ENCODE measurements at regions not wholly inside any gene's neighbourhood (a gene's known extent, or its start where the extent isn't known, plus 50 kb on each side); places are given as distances from the start of the nearest gene placed in this dataset.

DNA sequence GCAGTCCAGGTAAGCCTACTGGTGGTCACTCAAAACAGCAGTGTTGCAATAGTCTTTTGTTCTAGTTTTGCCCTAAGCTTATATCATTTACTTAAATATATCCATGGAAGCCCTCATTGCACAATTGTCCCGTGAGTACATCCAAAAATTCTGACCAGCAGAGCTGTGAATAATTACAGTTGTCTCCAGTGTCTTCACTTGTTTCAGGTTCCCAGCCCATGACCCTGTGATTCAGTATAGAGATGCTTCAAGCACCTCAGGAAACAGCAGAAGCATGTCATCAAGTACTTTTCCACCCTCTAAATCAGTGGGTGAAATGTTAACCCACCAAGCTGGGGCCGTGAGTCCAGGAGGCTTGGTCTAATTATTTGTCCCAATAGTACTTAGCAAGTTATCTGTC, 214.9 kb upstream of the RPS6KA3 start:
- Histone ChIP-seq H3K79me2 (ENCODE audit: insufficient read depth) (no peaks in the 10 kb centered on the region), H3K9me3 (no peaks in the 10 kb centered on the region), H3K9me2 (no peaks in the 10 kb centered on the region), H3F3A (replicated peaks; ENCODE audit: insufficient read depth) (no peaks in the 10 kb centered on the region), H3K27me3 (ENCODE audit: insufficient read depth) (no peaks in the 10 kb centered on the region), H3K9ac (no peak overlapping the region), H3K4me3 (ENCODE audit: low read depth in 2 of 2, low read length in 1 of 2) (no peak overlapping the region), H3K4me1 (ENCODE audit: control insufficient read depth in 1 of 2, insufficient read depth in 2 of 2, low read depth in 1 of 2, low read length in 1 of 2) (no peaks in the 10 kb centered on the region), H3K36me3 (replicated peaks in 1 of 2; ENCODE audit: control insufficient read depth in 1 of 2, insufficient read depth in 2 of 2, low read length in 1 of 2) (no peaks in the 10 kb centered on the region), H4K20me1 (ENCODE audit: insufficient read depth) (no peaks in the 10 kb centered on the region), H2AFZ (ENCODE audit: low read depth) (no peak overlapping the region), H3K27ac (ENCODE audit: low read depth in 2 of 2, low read length in 1 of 2) (no peak overlapping the region), H3K4me2 (no peak overlapping the region)
- ChIA-PET POLR2A (no interaction called here), CTCF (interaction anchor here (0.6 to 1.7 kb wide), 2 partner anchors 10 to 1612 kb away, joined by 3 to 4 read pairs; no protein-coding TSS in a partner anchor)
- DNase-seq = no peak
- TF ChIP-seq POLR2AphosphoS5 (IDR thresholded peaks at IDR 0.05; ENCODE audit: low read depth, low read length) = no peak
- TF ChIP-seq, protein P1, sequence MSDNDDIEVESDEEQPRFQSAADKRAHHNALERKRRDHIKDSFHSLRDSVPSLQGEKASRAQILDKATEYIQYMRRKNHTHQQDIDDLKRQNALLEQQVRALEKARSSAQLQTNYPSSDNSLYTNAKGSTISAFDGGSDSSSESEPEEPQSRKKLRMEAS (IDR thresholded peaks at IDR 0.05; ENCODE audit: low read depth) = no peak
- no peak for TF ChIP-seq NRF1 (IDR thresholded peaks at IDR 0.05; ENCODE audit: low read depth, low read length)
- no peak for TF ChIP-seq RCOR1 (IDR thresholded peaks at IDR 0.05; ENCODE audit: low read length)
- TF ChIP-seq RXRA (IDR thresholded peaks at IDR 0.05; ENCODE audit: borderline replicate concordance, low read depth) = no peak
- no peak for TF ChIP-seq JUND (IDR thresholded peaks at IDR 0.05)
- TF ChIP-seq SIN3A (IDR thresholded peaks at IDR 0.05; ENCODE audit: borderline replicate concordance, low read depth, low read length) = no peak
- TF ChIP-seq NFIC (IDR thresholded peaks at IDR 0.05; ENCODE audit: borderline replicate concordance) = no peak
- TF ChIP-seq, protein P2, sequence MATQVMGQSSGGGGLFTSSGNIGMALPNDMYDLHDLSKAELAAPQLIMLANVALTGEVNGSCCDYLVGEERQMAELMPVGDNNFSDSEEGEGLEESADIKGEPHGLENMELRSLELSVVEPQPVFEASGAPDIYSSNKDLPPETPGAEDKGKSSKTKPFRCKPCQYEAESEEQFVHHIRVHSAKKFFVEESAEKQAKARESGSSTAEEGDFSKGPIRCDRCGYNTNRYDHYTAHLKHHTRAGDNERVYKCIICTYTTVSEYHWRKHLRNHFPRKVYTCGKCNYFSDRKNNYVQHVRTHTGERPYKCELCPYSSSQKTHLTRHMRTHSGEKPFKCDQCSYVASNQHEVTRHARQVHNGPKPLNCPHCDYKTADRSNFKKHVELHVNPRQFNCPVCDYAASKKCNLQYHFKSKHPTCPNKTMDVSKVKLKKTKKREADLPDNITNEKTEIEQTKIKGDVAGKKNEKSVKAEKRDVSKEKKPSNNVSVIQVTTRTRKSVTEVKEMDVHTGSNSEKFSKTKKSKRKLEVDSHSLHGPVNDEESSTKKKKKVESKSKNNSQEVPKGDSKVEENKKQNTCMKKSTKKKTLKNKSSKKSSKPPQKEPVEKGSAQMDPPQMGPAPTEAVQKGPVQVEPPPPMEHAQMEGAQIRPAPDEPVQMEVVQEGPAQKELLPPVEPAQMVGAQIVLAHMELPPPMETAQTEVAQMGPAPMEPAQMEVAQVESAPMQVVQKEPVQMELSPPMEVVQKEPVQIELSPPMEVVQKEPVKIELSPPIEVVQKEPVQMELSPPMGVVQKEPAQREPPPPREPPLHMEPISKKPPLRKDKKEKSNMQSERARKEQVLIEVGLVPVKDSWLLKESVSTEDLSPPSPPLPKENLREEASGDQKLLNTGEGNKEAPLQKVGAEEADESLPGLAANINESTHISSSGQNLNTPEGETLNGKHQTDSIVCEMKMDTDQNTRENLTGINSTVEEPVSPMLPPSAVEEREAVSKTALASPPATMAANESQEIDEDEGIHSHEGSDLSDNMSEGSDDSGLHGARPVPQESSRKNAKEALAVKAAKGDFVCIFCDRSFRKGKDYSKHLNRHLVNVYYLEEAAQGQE (IDR thresholded peaks at IDR 0.05; ENCODE audit: low read depth, low read length) = no peak
- WGBS (ENCODE audit: low lambda C conversion rate) = 42% methylated on average over 2 of the region's 2 CpGs

DNA sequence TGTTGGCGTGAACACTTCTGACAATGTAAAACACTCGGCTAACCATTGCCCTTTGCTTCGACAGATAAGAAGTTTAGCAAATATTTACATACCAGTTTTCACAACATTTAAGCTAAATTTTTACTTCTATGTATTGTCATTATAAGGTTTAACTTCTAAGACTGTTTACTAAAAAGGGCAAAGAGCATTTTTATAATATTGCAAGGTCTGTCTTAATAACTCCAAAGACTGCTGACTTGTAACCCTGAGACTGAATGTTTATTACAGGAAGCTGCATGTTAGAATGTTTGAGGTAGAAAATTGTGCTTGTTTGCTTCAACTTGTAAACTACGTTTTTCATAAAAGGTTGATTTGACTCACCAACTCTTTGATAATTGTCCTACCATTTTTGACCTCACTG, 213.2 kb upstream of the RPS6KA3 start:
- Histone ChIP-seq H3K27ac (ENCODE audit: low read depth in 2 of 2, low read length in 1 of 2) (no peak overlapping the region), H3F3A (replicated peaks; ENCODE audit: insufficient read depth) (no peaks in the 10 kb centered on the region), H3K9ac (no peak overlapping the region), H3K4me1 (ENCODE audit: control insufficient read depth in 1 of 2, insufficient read depth in 2 of 2, low read depth in 1 of 2, low read length in 1 of 2) (no peaks in the 10 kb centered on the region), H4K20me1 (ENCODE audit: insufficient read depth) (no peaks in the 10 kb centered on the region), H3K4me3 (ENCODE audit: low read depth in 2 of 2, low read length in 1 of 2) (no peak overlapping the region), H3K27me3 (ENCODE audit: insufficient read depth) (no peaks in the 10 kb centered on the region), H3K4me2 (no peak overlapping the region), H3K9me3 (no peaks in the 10 kb centered on the region), H3K36me3 (replicated peaks in 1 of 2; ENCODE audit: control insufficient read depth in 1 of 2, insufficient read depth in 2 of 2, low read length in 1 of 2) (no peaks in the 10 kb centered on the region), H3K9me2 (no peaks in the 10 kb centered on the region), H3K79me2 (ENCODE audit: insufficient read depth) (no peaks in the 10 kb centered on the region), H2AFZ (ENCODE audit: low read depth) (no peak overlapping the region)
- 40% methylated on average over 4 of the region's 4 CpGs for WGBS (ENCODE audit: low lambda C conversion rate)
- TF ChIP-seq, protein P1 (IDR thresholded peaks at IDR 0.05; ENCODE audit: low read depth) = no peak
- TF ChIP-seq FOXM1 (IDR thresholded peaks at IDR 0.05; ENCODE audit: low read depth) (no peak), TAF1 (IDR thresholded peaks at IDR 0.05; ENCODE audit: borderline replicate concordance, low read depth, low read length) (no peak), GABPA (IDR thresholded peaks at IDR 0.05; ENCODE audit: low read depth) (no peak), RCOR1 (IDR thresholded peaks at IDR 0.05; ENCODE audit: low read length) (no peak), GATA2 (CRISPR knock-in tag; IDR thresholded peaks at IDR 0.05) (no peak), YY1 (IDR thresholded peaks at IDR 0.05; ENCODE audit: low read depth) (no peak), NFIC (IDR thresholded peaks at IDR 0.05; ENCODE audit: borderline replicate concordance) (no peak), CHD2 (IDR thresholded peaks at IDR 0.05; ENCODE audit: low read length, partially characterized antibody) (no peak), POLR2AphosphoS5 (IDR thresholded peaks at IDR 0.05; ENCODE audit: low read depth, low read length) (no peak), MXI1 (IDR thresholded peaks at IDR 0.05; ENCODE audit: low read depth, low read length) (no peak), EP300 (IDR thresholded peaks at IDR 0.05; ENCODE audit: borderline replicate concordance in 1 of 2, low read depth in 1 of 2, low read length in 1 of 2) (no peak)
- TF ChIP-seq, protein P3, sequence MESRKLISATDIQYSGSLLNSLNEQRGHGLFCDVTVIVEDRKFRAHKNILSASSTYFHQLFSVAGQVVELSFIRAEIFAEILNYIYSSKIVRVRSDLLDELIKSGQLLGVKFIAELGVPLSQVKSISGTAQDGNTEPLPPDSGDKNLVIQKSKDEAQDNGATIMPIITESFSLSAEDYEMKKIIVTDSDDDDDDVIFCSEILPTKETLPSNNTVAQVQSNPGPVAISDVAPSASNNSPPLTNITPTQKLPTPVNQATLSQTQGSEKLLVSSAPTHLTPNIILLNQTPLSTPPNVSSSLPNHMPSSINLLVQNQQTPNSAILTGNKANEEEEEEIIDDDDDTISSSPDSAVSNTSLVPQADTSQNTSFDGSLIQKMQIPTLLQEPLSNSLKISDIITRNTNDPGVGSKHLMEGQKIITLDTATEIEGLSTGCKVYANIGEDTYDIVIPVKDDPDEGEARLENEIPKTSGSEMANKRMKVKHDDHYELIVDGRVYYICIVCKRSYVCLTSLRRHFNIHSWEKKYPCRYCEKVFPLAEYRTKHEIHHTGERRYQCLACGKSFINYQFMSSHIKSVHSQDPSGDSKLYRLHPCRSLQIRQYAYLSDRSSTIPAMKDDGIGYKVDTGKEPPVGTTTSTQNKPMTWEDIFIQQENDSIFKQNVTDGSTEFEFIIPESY (IDR thresholded peaks at IDR 0.05; ENCODE audit: borderline replicate concordance, low read depth) = no peak
- TF ChIP-seq, protein P4, sequence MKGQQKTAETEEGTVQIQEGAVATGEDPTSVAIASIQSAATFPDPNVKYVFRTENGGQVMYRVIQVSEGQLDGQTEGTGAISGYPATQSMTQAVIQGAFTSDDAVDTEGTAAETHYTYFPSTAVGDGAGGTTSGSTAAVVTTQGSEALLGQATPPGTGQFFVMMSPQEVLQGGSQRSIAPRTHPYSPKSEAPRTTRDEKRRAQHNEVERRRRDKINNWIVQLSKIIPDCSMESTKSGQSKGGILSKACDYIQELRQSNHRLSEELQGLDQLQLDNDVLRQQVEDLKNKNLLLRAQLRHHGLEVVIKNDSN (IDR thresholded peaks at IDR 0.05; ENCODE audit: borderline replicate concordance, low read depth) = no peak
- DNase-seq = no peak
- POLR2A ChIA-PET = no interaction called here
- CTCF ChIA-PET = interaction anchor here (1.7 kb wide), 1 partner anchor 8 kb away, joined by 4 read pairs; no protein-coding TSS in a partner anchor
